IMR-90 (cell line): ENCODE measurements at regions not wholly inside any gene's neighbourhood (a gene's known extent, or its start where the extent isn't known, plus 50 kb on each side); places are given as distances from the start of the nearest gene placed in this dataset.
"Not testable (repeated sequence)": the region's sequence is repeated elsewhere in the genome, so short reads cannot be mapped to it uniquely, and the experiment has no call there.

Experiments used
- ATAC-seq: fragments of 200-7000 bp; cut with Tn5 transposase; 2 replicates; pipeline ENCODE4 v1.9.1; 2020; ENCODE audit warnings: low read depth, mild to moderate bottlenecking, moderate library complexity
- BruUV-seq: library from RNA; stranded (reverse); fragments of 400-500 nt; replicated peaks from 2 replicates; lab custom pipeline; 2021; lab: Mats Ljungman, UMichigan
- CTCF ChIA-PET: fragments of 300-600 bp; formaldehyde crosslinking; extraction: SDS; loops from one replicate; lab custom pipeline; 2021; ENCODE audit warnings: antibody characterized with exemption; lab: Yijun Ruan, JAX
- POLR2A ChIA-PET: fragments of 300-600 bp; sonication (Branson Sonifier 250); formaldehyde crosslinking; loops from one replicate; lab custom pipeline; 2022; ENCODE audit warnings: antibody characterized with exemption; ENCODE audit not compliant: unreplicated experiment; lab: Charles Lee
- DNase-seq: peaks from one replicate; pipeline ENCODE4 v3.0.0; 2013
- H2AFZ ChIP-seq: replicated peaks from 2 replicates; pipeline ENCODE3; 2013; ENCODE audit warnings: low read length, mild to moderate bottlenecking; ENCODE audit not compliant: poor library complexity
- H2AK5ac ChIP-seq: 2 replicates; pipeline ENCODE4 v1.6.1; 2013; ENCODE audit warnings: low read depth, low read length, inconsistent platforms
- H2AK9ac ChIP-seq: replicated peaks from 2 replicates; pipeline ENCODE3; 2013; ENCODE audit warnings: mild to moderate bottlenecking, low read depth, low read length, moderate library complexity; ENCODE audit not compliant: poor library complexity
- H2BK120ac ChIP-seq: 2 replicates; pipeline ENCODE4 v1.6.1; 2013; ENCODE audit warnings: low read depth, low read length, inconsistent platforms
- H2BK15ac ChIP-seq: 3 replicates; pipeline ENCODE4 v1.6.1; 2013; ENCODE audit warnings: low read depth, low read length, inconsistent platforms
- H2BK20ac ChIP-seq: 2 replicates; pipeline ENCODE4 v1.6.1; 2013; ENCODE audit warnings: low read depth, mild to moderate bottlenecking, inconsistent platforms, low read length, moderate library complexity
- H2BK5ac ChIP-seq: 2 replicates; pipeline ENCODE4 v1.6.1; 2013; ENCODE audit warnings: mild to moderate bottlenecking, low read depth, low read length, inconsistent platforms; ENCODE audit not compliant: poor library complexity, severe bottlenecking
- H3K14ac ChIP-seq: replicated peaks from 2 replicates; pipeline ENCODE4 v1.6.1; 2013; ENCODE audit warnings: low read depth, low read length, inconsistent platforms
- H3K18ac ChIP-seq: 2 replicates; pipeline ENCODE4 v1.6.1; 2013; ENCODE audit warnings: low read depth, low read length, control low read depth
- H3K23ac ChIP-seq: 2 replicates; pipeline ENCODE4 v1.6.1; 2013; ENCODE audit warnings: low read depth, low read length, inconsistent platforms
- H3K27ac ChIP-seq: 2 replicates; pipeline ENCODE4 v1.5.1; 2013; ENCODE audit warnings: mild to moderate bottlenecking, control low read depth, low read length; ENCODE audit not compliant: insufficient read depth
- H3K27me3 ChIP-seq: 2 replicates; pipeline ENCODE4 v1.6.1; 2013; ENCODE audit warnings: low read length; ENCODE audit not compliant: control insufficient read depth, insufficient read depth
- H3K36me3 ChIP-seq: 2 replicates; pipeline ENCODE4 v1.6.1; 2013; ENCODE audit warnings: low read length, mixed read lengths; ENCODE audit not compliant: control insufficient read depth, insufficient read depth
- H3K4ac ChIP-seq: 2 replicates; pipeline ENCODE4 v1.6.1; 2013; ENCODE audit warnings: low read depth, low read length, inconsistent platforms
- H3K4me1 ChIP-seq: 2 replicates; pipeline ENCODE4 v1.6.1; 2013; ENCODE audit warnings: low read length, mixed read lengths; ENCODE audit not compliant: control insufficient read depth, insufficient read depth
- H3K4me2 ChIP-seq: 2 replicates; pipeline ENCODE4 v1.6.1; 2013; ENCODE audit warnings: low read depth, mild to moderate bottlenecking, control low read depth, low read length, moderate library complexity
- H3K4me3 ChIP-seq: 2 replicates; pipeline ENCODE4 v1.5.1; 2013; ENCODE audit warnings: low read depth, mild to moderate bottlenecking, control low read depth, low read length, moderate library complexity; ENCODE audit not compliant: insufficient read depth
- H3K56ac ChIP-seq: 2 replicates; pipeline ENCODE4 v1.6.1; 2013; ENCODE audit warnings: low read length, inconsistent platforms; ENCODE audit not compliant: insufficient read depth; ENCODE audit errors: extremely low read depth
- H3K79me1 ChIP-seq, 2 experiments: 2 replicates each; pipeline ENCODE4 v1.6.1; 2013; ENCODE audit warnings: low read length in 2 of 2, inconsistent platforms in 1 of 2, low read depth in 1 of 2
- H3K9ac ChIP-seq: 2 replicates; pipeline ENCODE4 v1.6.1; 2013; ENCODE audit warnings: low read depth, low read length, control low read depth
- H3K9me1 ChIP-seq: 2 replicates; pipeline ENCODE4 v1.6.1; 2013; ENCODE audit warnings: low read length, inconsistent platforms; ENCODE audit not compliant: insufficient read depth
- H3K9me3 ChIP-seq: 2 replicates; pipeline ENCODE4 v1.6.1; 2013; ENCODE audit warnings: low read length; ENCODE audit not compliant: control insufficient read depth, insufficient read depth
- H4K20me1 ChIP-seq: 2 replicates; pipeline ENCODE4 v1.6.1; 2013; ENCODE audit warnings: low read length, inconsistent platforms; ENCODE audit not compliant: insufficient read depth
- H4K5ac ChIP-seq: 2 replicates; pipeline ENCODE4 v1.6.1; 2013; ENCODE audit warnings: mild to moderate bottlenecking, low read depth, low read length, control low read depth
- H4K8ac ChIP-seq, 2 experiments: 2 replicates each; pipeline ENCODE4 v1.6.1; 2013; ENCODE audit warnings: low read depth in 2 of 2, low read length in 2 of 2, control low read depth in 1 of 2, inconsistent platforms in 1 of 2
- H4K91ac ChIP-seq: 2 replicates; pipeline ENCODE4 v1.6.1; 2013; ENCODE audit warnings: low read depth, low read length, inconsistent platforms; ENCODE audit not compliant: insufficient read depth
- FOS ChIP-seq: fragments of 150-350 bp; IDR thresholded peaks from 2 replicates; pipeline ENCODE4 v1.6.1; 2016; ENCODE audit warnings: low read depth, low read length
- MAFK ChIP-seq: IDR thresholded peaks from 2 replicates; pipeline ENCODE4 v1.6.1; 2012; ENCODE audit warnings: low read depth, low read length, improper control_type of control experiment
- WGBS, 2 experiments: methylation state at CpG; one replicate each; pipeline versions ENCODE4 v1.1.5 to v1.1.7; 2013; ENCODE audit warnings: missing lambda C conversion rate in 2 of 2; ENCODE audit not compliant: insufficient read length in 1 of 2; ENCODE audit errors: extremely low coverage in 2 of 2; 5-methylcytosine and 5-hydroxymethylcytosine counted together
- dilution Hi-C: fragments of 300-500 bp; cut with HindIII; formaldehyde crosslinking; loops from one replicate; pipeline ENCODE4 v1.14.3; 2018; ENCODE audit warnings: low sequenced_read_pairs; ENCODE audit not compliant: unreplicated experiment
- in situ Hi-C: fragments of 300-500 bp; cut with MboI; formaldehyde crosslinking; loops from 3 replicates; pipeline ENCODE4 v1.14.3; 2019; ENCODE audit warnings: low sequenced_read_pairs, inconsistent platforms, mixed read lengths
- intact Hi-C: fragments of 100-400 bp; cut with micrococcal nuclease; formaldehyde crosslinking; loops from 2 replicates; pipeline ENCODE4 v1.10.0; 2022

DNA sequence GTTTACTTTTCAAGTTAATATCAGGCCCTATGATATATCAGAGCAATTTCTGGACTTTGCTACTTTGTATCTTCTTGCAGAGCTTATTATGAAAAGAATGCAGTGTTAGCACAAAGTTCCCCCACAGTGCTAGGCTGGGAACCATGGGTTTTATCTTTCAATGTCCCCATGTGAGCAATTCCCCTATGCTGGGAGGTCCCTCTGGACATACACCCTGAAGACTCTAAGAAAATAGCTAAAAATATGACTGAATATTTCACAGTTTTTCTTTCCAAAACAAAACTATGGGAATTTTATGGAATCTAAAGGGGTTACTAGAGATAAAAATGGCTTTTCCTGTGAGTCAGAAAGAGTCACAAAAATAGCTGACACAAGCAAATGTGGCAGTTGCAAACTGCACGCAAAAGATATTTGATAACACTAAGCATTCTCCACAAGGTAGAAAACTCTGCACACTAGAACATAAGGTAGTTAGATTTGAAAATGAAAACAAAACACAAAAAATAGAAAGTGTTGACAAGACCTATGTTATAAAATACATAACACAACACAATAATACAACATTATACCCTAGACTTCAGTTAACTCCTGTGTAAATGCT is 487.5 kb upstream of the GRIN3A start:
- POLR2A ChIA-PET, result no interaction called here
- no peak overlapping the region for H3K14ac ChIP-seq
- H3K9me1 ChIP-seq, result no peaks in the 10 kb centered on the region
- ATAC-seq (no peak), DNase-seq (no peak)
- no peak overlapping the region for H3K4me2 ChIP-seq
- H3K27ac ChIP-seq, result no peak overlapping the region
- no peaks in the 10 kb centered on the region for H3K9me3 ChIP-seq
- no peak overlapping the region for H2BK15ac ChIP-seq
- H2AK9ac ChIP-seq, result no peak overlapping the region
- H4K8ac ChIP-seq, result no peak overlapping the region
- H2BK20ac ChIP-seq, result no peak overlapping the region
- H3K36me3 ChIP-seq, result no peaks in the 10 kb centered on the region
- no peak overlapping the region for H3K18ac ChIP-seq
- H3K4me1 ChIP-seq, result no peaks in the 10 kb centered on the region
- in situ Hi-C loops (no loop called here), intact Hi-C loops (no loop called here), dilution Hi-C loops (no loop called here)
- CTCF ChIA-PET, result no interaction called here
- H3K4ac ChIP-seq, result no peak overlapping the region
- no peak overlapping the region for H2BK5ac ChIP-seq
- H2AK5ac ChIP-seq, result no peak overlapping the region
- no peak overlapping the region for H2BK120ac ChIP-seq
- H3K9ac ChIP-seq, result no peak overlapping the region
- no CpG with 5 or more reads among the region's 1 CpG for WGBS, 2 experiments
- H4K91ac ChIP-seq, result no peak overlapping the region
- no TSS peak for BruUV-seq
- H4K5ac ChIP-seq, result no peak overlapping the region
- no peak overlapping the region for H3K23ac ChIP-seq
- no peaks in the 10 kb centered on the region for H4K20me1 ChIP-seq
- no peaks in the 10 kb centered on the region for H3K79me1 ChIP-seq
- H3K27me3 ChIP-seq, result no peaks in the 10 kb centered on the region
- H2AFZ ChIP-seq, result no peak overlapping the region
- H3K4me3 ChIP-seq, result no peak overlapping the region
- TF ChIP-seq FOS (no peak), MAFK (peak; percentile 86)
- H3K56ac ChIP-seq, result no peak overlapping the region

GRCh38 chr9:102223320-102224136 is 485.1 kb upstream of the GRIN3A start:
- H2AFZ ChIP-seq, H2BK120ac ChIP-seq, H4K5ac ChIP-seq, H3K23ac ChIP-seq, H3K4me2 ChIP-seq, H2BK15ac ChIP-seq, H2BK5ac ChIP-seq, H4K20me1 ChIP-seq, H3K4me1 ChIP-seq, BruUV-seq, H3K56ac ChIP-seq, POLR2A ChIA-PET, H3K18ac ChIP-seq, H2AK9ac ChIP-seq, H4K8ac ChIP-seq, H3K14ac ChIP-seq, intact Hi-C loops, H3K27ac ChIP-seq, H4K91ac ChIP-seq, in situ Hi-C loops, H3K9me1 ChIP-seq, H3K4ac ChIP-seq, H2AK5ac ChIP-seq, H3K9me3 ChIP-seq, CTCF ChIA-PET, H3K9ac ChIP-seq, H3K27me3 ChIP-seq, ATAC-seq, dilution Hi-C loops, H2BK20ac ChIP-seq, DNase-seq, H3K79me1 ChIP-seq, H3K4me3 ChIP-seq, H3K36me3 ChIP-seq: not testable (repeated sequence)
- WGBS, 2 experiments, result 45% methylated on average over 11 of the region's 27 CpGs; no CpG with 5 or more reads in 1 of the 2 experiments
